Cardiac muscle cell (in vitro differentiated cells and primary cell): ENCODE measurements at regions not wholly inside any gene's neighbourhood (a gene's known extent, or its start where the extent isn't known, plus 50 kb on each side); places are given as distances from the start of the nearest gene placed in this dataset.

ENCODE experiments used
- DNase-seq, 2 donors: peaks; one replicate each; pipeline versions ENCODE4 v3.0.0 to v3.0.0-alpha.2; 2010 to 2017; ENCODE audit warnings: low read depth in 1 of 2, low spot score in 1 of 2
- H3K27ac ChIP-seq: fragments of 200-600 bp; sonication (generic); 2 replicates; pipeline ENCODE4 v1.5.1; 2016
- H3K27me3 ChIP-seq: fragments of 200-600 bp; sonication (generic); 2 replicates; pipeline ENCODE4 v1.6.0; 2016; ENCODE audit warnings: control low read depth
- H3K36me3 ChIP-seq: fragments of 200-600 bp; sonication (generic); 2 replicates; pipeline ENCODE4 v1.5.1; 2016; ENCODE audit warnings: control low read depth
- H3K4me1 ChIP-seq: fragments of 200-600 bp; sonication (generic); 2 replicates; pipeline ENCODE4 v1.8.1; 2017; ENCODE audit warnings: low read depth, mild to moderate bottlenecking, mixed run types
- H3K4me3 ChIP-seq: fragments of 200-600 bp; sonication (generic); 2 replicates; pipeline ENCODE4 v1.5.1; 2016; ENCODE audit warnings: mild to moderate bottlenecking
- H3K9me3 ChIP-seq: fragments of 200-600 bp; sonication (generic); 2 replicates; pipeline ENCODE4 v1.5.1; 2017; ENCODE audit warnings: low read depth, mild to moderate bottlenecking, control low read depth
- CTCF ChIP-seq: IDR thresholded peaks from 2 replicates; pipeline ENCODE4 v1.5.1; 2012; ENCODE audit warnings: low read depth, mild to moderate bottlenecking, low read length

- Histone ChIP-seq H3K9me3 (no peaks in the 10 kb centered on the region), H3K27ac (no peak overlapping the region), H3K4me3 (no peak overlapping the region), H3K4me1 (no peaks in the 10 kb centered on the region), H3K27me3 (no peaks in the 10 kb centered on the region), H3K36me3 (no peaks in the 10 kb centered on the region)
- DNase-seq: no peak
- TF ChIP-seq CTCF: no peak
These were observed 157.5 kb downstream of the SCP2D1 start for GRCh38 chr20:18971121-18971520.

- DNase-seq: no peak
- Histone ChIP-seq H3K4me3 (no peak overlapping the region), H3K9me3 (no peaks in the 10 kb centered on the region), H3K4me1 (no peaks in the 10 kb centered on the region), H3K27me3 (no peaks in the 10 kb centered on the region), H3K36me3 (no peaks in the 10 kb centered on the region), H3K27ac (no peak overlapping the region)
- TF ChIP-seq CTCF: no peak
These were observed 158.0 kb downstream of the SCP2D1 start for GRCh38 chr20:18971574-18971973.

GRCh38 chr20:18972251-18972876 lies 158.8 kb downstream of the SCP2D1 start:
- TF ChIP-seq CTCF: no peak
- H3K4me3 ChIP-seq: no peak overlapping the region
- no peaks in the 10 kb centered on the region for H3K27me3 ChIP-seq
- no peaks in the 10 kb centered on the region for H3K4me1 ChIP-seq
- no peak overlapping the region for H3K27ac ChIP-seq
- H3K9me3 ChIP-seq: no peaks in the 10 kb centered on the region
- no peaks in the 10 kb centered on the region for H3K36me3 ChIP-seq
- DNase-seq: no peak

GRCh38 chr20:18973529-18974173 lies 160.1 kb downstream of the SCP2D1 start:
- Histone ChIP-seq H3K9me3 (no peaks in the 10 kb centered on the region), H3K27ac (no peak overlapping the region), H3K4me1 (no peaks in the 10 kb centered on the region), H3K27me3 (no peaks in the 10 kb centered on the region), H3K4me3 (no peak overlapping the region), H3K36me3 (no peaks in the 10 kb centered on the region)
- TF ChIP-seq CTCF: no peak
- DNase-seq: no peak

GRCh38 chr20:18974660-18975059 lies 161.1 kb downstream of the SCP2D1 start:
- Histone ChIP-seq H3K27me3 (no peaks in the 10 kb centered on the region), H3K9me3 (no peaks in the 10 kb centered on the region), H3K36me3 (no peaks in the 10 kb centered on the region), H3K4me1 (no peaks in the 10 kb centered on the region), H3K27ac (no peak overlapping the region), H3K4me3 (no peak overlapping the region)
- TF ChIP-seq CTCF: no peak
- no peak for DNase-seq
